Astrocyte (in vitro differentiated cells and primary cell): ENCODE measurements at regions not wholly inside any gene's neighbourhood (a gene's known extent, or its start where the extent isn't known, plus 50 kb on each side); places are given as distances from the start of the nearest gene placed in this dataset.

Experiments used
- CTCF ChIP-seq: IDR thresholded peaks from 2 replicates; pipeline ENCODE4 v1.5.1; 2011; ENCODE audit warnings: low read depth, mild to moderate bottlenecking, inconsistent platforms, low read length, moderate library complexity; ENCODE audit not compliant: insufficient read depth
- EZH2 ChIP-seq: IDR thresholded peaks from 2 replicates; pipeline ENCODE4 v1.6.1; 2012; ENCODE audit warnings: mild to moderate bottlenecking, low read length, inconsistent platforms; ENCODE audit not compliant: insufficient read depth

DNA sequence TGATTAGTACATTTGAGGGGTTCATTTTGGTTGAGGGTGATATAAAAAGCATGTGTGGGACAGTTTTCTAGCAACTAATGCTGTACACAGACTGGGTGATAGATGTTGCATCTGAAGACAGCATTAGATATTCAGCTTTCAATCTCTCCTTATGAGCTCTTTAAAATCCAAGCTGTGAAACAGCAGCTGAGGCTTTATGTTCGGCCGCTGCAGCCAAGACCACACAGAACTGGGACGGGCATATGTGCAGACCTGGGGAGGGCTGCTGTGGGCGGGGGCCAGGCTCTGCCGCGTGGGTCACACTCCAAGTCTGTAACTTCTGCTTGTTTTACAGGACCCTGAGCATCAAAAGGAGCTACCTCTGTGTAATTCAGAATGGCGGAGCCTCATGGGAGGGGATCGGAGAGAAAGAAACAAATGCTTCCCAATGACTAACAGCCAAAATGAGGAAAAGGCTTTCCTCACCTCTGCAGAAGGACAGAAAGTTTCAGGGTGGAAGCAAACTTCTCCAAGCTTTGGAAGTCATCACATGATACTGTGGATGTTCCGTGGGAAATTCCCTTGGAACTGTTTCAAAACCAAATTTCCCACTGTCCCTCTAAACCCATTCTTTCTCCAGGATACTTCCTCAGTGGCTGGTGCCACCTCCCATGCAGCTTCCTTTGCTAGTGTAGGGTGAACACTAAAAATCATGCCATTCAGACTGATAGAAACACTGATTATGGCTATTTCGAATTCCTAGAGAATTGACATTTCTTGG lies 711.9 kb upstream of the ID2 start:
- no peak for TF ChIP-seq CTCF
- TF ChIP-seq EZH2: no peak
